Bronchial epithelial cell (primary cell): ENCODE measurements at regions not wholly inside any gene's neighbourhood (a gene's known extent, or its start where the extent isn't known, plus 50 kb on each side); places are given as distances from the start of the nearest gene placed in this dataset.
"Not testable (repeated sequence)": the region's sequence is repeated elsewhere in the genome, so short reads cannot be mapped to it uniquely, and the experiment has no call there.

Experiments used
- DNase-seq: peaks from one replicate; pipeline ENCODE4 v3.0.0-alpha.2; 2010; ENCODE audit warnings: low read depth
- FAIRE-seq: peaks from 2 replicates; lab custom pipeline; 2011; peaks lifted over from hg19 to GRCh38; lab: Jason Lieb, UNC
- H3K27me3 ChIP-seq: 2 replicates; pipeline ENCODE4 v1.5.1; 2011; ENCODE audit warnings: low read length; ENCODE audit not compliant: control insufficient read depth, insufficient read depth
- H3K36me3 ChIP-seq: 2 replicates; pipeline ENCODE4 v1.5.1; 2011; ENCODE audit warnings: low read length; ENCODE audit not compliant: control insufficient read depth, insufficient read depth
- H3K4me3 ChIP-seq: 2 replicates; pipeline ENCODE4 v1.5.1; 2011; ENCODE audit warnings: mild to moderate bottlenecking, low read depth, low read length, control low read depth
- CTCF ChIP-seq: IDR thresholded peaks from 2 replicates; pipeline ENCODE4 v1.5.1; 2011; ENCODE audit warnings: mild to moderate bottlenecking, moderate library complexity, low read length, control low read depth, inconsistent platforms; ENCODE audit not compliant: insufficient read depth, severe bottlenecking

GRCh38 chrX:76509775-76510174 is 82.3 kb downstream of the MAGEE1 start:
- Histone ChIP-seq H3K27me3 (no peaks in the 10 kb centered on the region), H3K36me3 (no peaks in the 10 kb centered on the region), H3K4me3 (no peak overlapping the region)
- no peak for FAIRE-seq
- DNase-seq = no peak
- no peak for TF ChIP-seq CTCF

GRCh38 chrX:76517544-76517943 is 90.0 kb downstream of the MAGEE1 start:
- FAIRE-seq = no peak
- TF ChIP-seq CTCF = no peak
- H3K36me3 ChIP-seq = no peaks in the 10 kb centered on the region
- H3K4me3 ChIP-seq = no peak overlapping the region
- DNase-seq = no peak
- no peaks in the 10 kb centered on the region for H3K27me3 ChIP-seq

GRCh38 chrX:76520273-76521054 is 93.0 kb downstream of the MAGEE1 start:
- no peaks in the 10 kb centered on the region for H3K36me3 ChIP-seq

GRCh38 chrX:76535675-76536074 is 108.2 kb downstream of the MAGEE1 start:
- not testable (repeated sequence) for FAIRE-seq

More at GRCh38 chrX:76520273-76521054, 93.0 kb downstream of the MAGEE1 start:
- no peak for TF ChIP-seq CTCF
- no peak overlapping the region for H3K4me3 ChIP-seq
- no peak for DNase-seq
- H3K27me3 ChIP-seq = no peaks in the 10 kb centered on the region
- no peak for FAIRE-seq

GRCh38 chrX:76538860-76539259 is 111.3 kb downstream of the MAGEE1 start:
- no peak for DNase-seq
- H3K27me3 ChIP-seq = no peaks in the 10 kb centered on the region
- no peaks in the 10 kb centered on the region for H3K36me3 ChIP-seq
- no peak for FAIRE-seq
- no peak overlapping the region for H3K4me3 ChIP-seq
- no peak for TF ChIP-seq CTCF

More at GRCh38 chrX:76535675-76536074, 108.2 kb downstream of the MAGEE1 start:
- not testable (repeated sequence) for DNase-seq, H3K36me3 ChIP-seq, H3K4me3 ChIP-seq, H3K27me3 ChIP-seq

GRCh38 chrX:76543381-76543780 is 115.9 kb downstream of the MAGEE1 start:
- FAIRE-seq, H3K36me3 ChIP-seq, H3K27me3 ChIP-seq, DNase-seq, H3K4me3 ChIP-seq: not testable (repeated sequence)

GRCh38 chrX:76550016-76550415 is 122.5 kb downstream of the MAGEE1 start:
- no peak for DNase-seq
- H3K36me3 ChIP-seq = no peaks in the 10 kb centered on the region
- no peaks in the 10 kb centered on the region for H3K27me3 ChIP-seq
- no peak for FAIRE-seq
- no peak overlapping the region for H3K4me3 ChIP-seq
- no peak for TF ChIP-seq CTCF
